A549 (cell line): ENCODE measurements at regions not wholly inside any gene's neighbourhood (a gene's known extent, or its start where the extent isn't known, plus 50 kb on each side); places are given as distances from the start of the nearest gene placed in this dataset.
A peak's percentile ranks its signal among the peaks of the same experiment; 100 is the strongest.

Source experiments
- ATAC-seq, 2 experiments: fragments of 200-7000 bp in 1 of 2; fragments of >200 bp in 1 of 2; cut with Nextera tagmentation in 1 of 2; cut with Tn5 transposase in 1 of 2; 3 replicates each; pipeline versions ENCODE4 v1.8.0 to v1.9.1; 2018 to 2020; ENCODE audit warnings: mild to moderate bottlenecking in 1 of 2, moderate library complexity in 1 of 2
- CTCF ChIA-PET: fragments of 300-600 bp; sonication (Branson Sonifier 250); formaldehyde crosslinking; extraction: SDS; loops from one replicate; lab custom pipeline; 2021; ENCODE audit warnings: antibody characterized with exemption, inconsistent platforms; lab: Yijun Ruan, JAX
- POLR2A ChIA-PET: fragments of 350-600 bp; formaldehyde crosslinking; extraction: SDS; loops from one replicate; lab custom pipeline; 2021; ENCODE audit warnings: antibody characterized with exemption, inconsistent platforms; lab: Yijun Ruan, JAX
- DNase-seq, 2 experiments: peaks; one replicate each; pipeline versions ENCODE4 v3.0.0 to v3.0.0-alpha.2; 2011 to 2016; ENCODE audit warnings: low read depth in 1 of 2, low spot score in 1 of 2
- FAIRE-seq: peaks from 2 replicates; lab custom pipeline; 2011; peaks lifted over from hg19 to GRCh38; lab: Jason Lieb, UNC
- H3K27ac ChIP-seq, 2 experiments: fragments of >200 bp; sonication (Bioruptor Twin); formaldehyde crosslinking; 3 replicates each; pipeline ENCODE4 v1.5.1; 2016 to 2017
- H3K4me1 ChIP-seq: fragments of >200 bp; sonication (Bioruptor Twin); formaldehyde crosslinking; 3 replicates; pipeline ENCODE4 v1.6.1; 2016
- H3K4me2 ChIP-seq: fragments of >200 bp; sonication (Bioruptor Twin); formaldehyde crosslinking; 3 replicates; pipeline ENCODE4 v1.6.1; 2016
- H3K4me3 ChIP-seq: fragments of >200 bp; sonication (Bioruptor Twin); formaldehyde crosslinking; 3 replicates; pipeline ENCODE4 v1.5.1; 2016
- H3K9me3 ChIP-seq: fragments of >200 bp; sonication (Bioruptor Twin); formaldehyde crosslinking; 3 replicates; pipeline ENCODE4 v1.6.1; 2016
- CBX2 ChIP-seq: fragments of 200-600 bp; sonication (generic); IDR thresholded peaks from 2 replicates; pipeline ENCODE4 v1.6.1; 2016; ENCODE audit warnings: low read depth, mild to moderate bottlenecking, borderline replicate concordance
- CBX8 ChIP-seq: fragments of 200-600 bp; sonication (generic); IDR thresholded peaks from 2 replicates; pipeline ENCODE4 v1.6.1; 2016
- CEBPB ChIP-seq, 2 experiments: fragments of >200 bp in 1 of 2; sonication (Bioruptor Twin) in 1 of 2; formaldehyde crosslinking in 1 of 2; IDR thresholded peaks; 2 replicates each; pipeline ENCODE4 v1.6.1; 2012 to 2016
- CTCF ChIP-seq: fragments of >200 bp; sonication (Bioruptor Twin); formaldehyde crosslinking; IDR thresholded peaks from 3 replicates; pipeline ENCODE4 v1.5.1; 2016
- ELK1 ChIP-seq: fragments of 150-350 bp; IDR thresholded peaks from 2 replicates; pipeline ENCODE4 v1.6.1; 2014; ENCODE audit warnings: low read depth, mild to moderate bottlenecking, low read length
- EP300 ChIP-seq, 2 experiments: fragments of >200 bp; sonication (Bioruptor Twin); formaldehyde crosslinking; IDR thresholded peaks; 2 replicates in 1 of 2; 3 replicates in 1 of 2; pipeline ENCODE4 v1.6.1; 2016 to 2017
- HDAC2 ChIP-seq: fragments of 200-600 bp; sonication (generic); IDR thresholded peaks from 2 replicates; pipeline ENCODE4 v1.6.1; 2016
- HES2 ChIP-seq: fragments of >200 bp; sonication (Bioruptor Twin); formaldehyde crosslinking; IDR thresholded peaks from 2 replicates; pipeline ENCODE4 v1.6.1; 2016
- HOXB5 ChIP-seq: fragments of 250-450 bp; sonication (Bioruptor Pico); IDR thresholded peaks from 2 replicates; pipeline ENCODE4 v1.5.0; 2020; ENCODE audit warnings: mild to moderate bottlenecking, moderate library complexity
- JUNB ChIP-seq: fragments of >200 bp; sonication (Bioruptor Twin); formaldehyde crosslinking; IDR thresholded peaks from 2 replicates; pipeline ENCODE4 v1.6.1; 2016
- KDM5A ChIP-seq: fragments of 200-600 bp; sonication (generic); IDR thresholded peaks from 2 replicates; pipeline ENCODE4 v1.6.1; 2016; ENCODE audit warnings: antibody characterized with exemption, mild to moderate bottlenecking
- MAFK ChIP-seq: fragments of 450-650 bp; IDR thresholded peaks from 2 replicates; pipeline ENCODE4 v1.6.1; 2014; ENCODE audit not compliant: partially characterized antibody
- MAX ChIP-seq: IDR thresholded peaks from 2 replicates; pipeline ENCODE4 v1.6.1; 2012
- MAZ ChIP-seq: fragments of 150-350 bp; IDR thresholded peaks from 2 replicates; pipeline ENCODE4 v1.6.1; 2014; ENCODE audit warnings: antibody characterized with exemption, low read depth, low read length, borderline replicate concordance
- MYC ChIP-seq: IDR thresholded peaks from 2 replicates; pipeline ENCODE4 v1.6.1; 2012; ENCODE audit warnings: mild to moderate bottlenecking, inconsistent platforms, low read length, improper control_type of control experiment, borderline replicate concordance
- PBX3 ChIP-seq: IDR thresholded peaks from 2 replicates; pipeline ENCODE4 v1.6.1; 2012
- RAD21 ChIP-seq, 2 experiments: fragments of >200 bp in 1 of 2; sonication (Bioruptor Twin) in 1 of 2; formaldehyde crosslinking in 1 of 2; IDR thresholded peaks in 1 of 2; conservative IDR thresholded peaks in 1 of 2; 2 replicates in 1 of 2; 3 replicates in 1 of 2; pipeline ENCODE4 v1.6.1; 2012 to 2018; ENCODE audit warnings: inconsistent platforms in 1 of 2
- RCOR1 ChIP-seq: fragments of 150-350 bp; IDR thresholded peaks from 2 replicates; pipeline ENCODE4 v1.6.1; 2014; ENCODE audit warnings: antibody characterized with exemption, low read length, low read depth
- REST ChIP-seq: fragments of 200-600 bp; sonication (generic); IDR thresholded peaks from 2 replicates; pipeline ENCODE4 v1.6.1; 2016; ENCODE audit warnings: antibody characterized with exemption, mild to moderate bottlenecking, moderate library complexity
- RNF2 ChIP-seq: fragments of 200-600 bp; sonication (generic); IDR thresholded peaks from 2 replicates; pipeline ENCODE4 v1.6.1; 2016; ENCODE audit warnings: low read depth, mild to moderate bottlenecking, antibody characterized with exemption, moderate library complexity, borderline replicate concordance
- SMC3 ChIP-seq: fragments of >200 bp; sonication (Bioruptor Twin); formaldehyde crosslinking; IDR thresholded peaks from 3 replicates; pipeline ENCODE4 v1.6.1; 2018; ENCODE audit warnings: inconsistent platforms
- TFCP2L1 ChIP-seq: fragments of 250-450 bp; sonication (Bioruptor Pico); IDR thresholded peaks from 2 replicates; pipeline ENCODE4 v1.5.0; 2021; ENCODE audit warnings: mild to moderate bottlenecking
- TP53 ChIP-seq: fragments of 250-450 bp; sonication (Bioruptor Pico); IDR thresholded peaks from 2 replicates; pipeline ENCODE4 v1.5.0; 2021; ENCODE audit warnings: mild to moderate bottlenecking, moderate library complexity
- ZC3H11A ChIP-seq: fragments of 450-650 bp; IDR thresholded peaks from 2 replicates; pipeline ENCODE4 v1.6.1; 2014; ENCODE audit warnings: antibody characterized with exemption, mild to moderate bottlenecking
- WGBS: methylation state at CpG from one replicate; pipeline ENCODE4 v1.1.6; 2017; ENCODE audit errors: missing lambda C conversion rate; 5-methylcytosine and 5-hydroxymethylcytosine counted together

- POLR2A ChIA-PET: no interaction called here
- ATAC-seq: no peak
- Histone ChIP-seq H3K4me2 (no peak overlapping the region), H3K9me3 (no peaks in the 10 kb centered on the region), H3K27ac (no peak overlapping the region), H3K4me1 (no peaks in the 10 kb centered on the region), H3K4me3 (no peak overlapping the region)
- no peak for FAIRE-seq
- no peak for DNase-seq
- no peak for TF ChIP-seq KDM5A
- TF ChIP-seq ELK1: no peak
- TF ChIP-seq TFCP2L1 (CRISPR knock-in tag): no peak
- TF ChIP-seq RCOR1: no peak
- TF ChIP-seq CBX2: no peak
- no peak for TF ChIP-seq RAD21 (conservative IDR thresholded peaks at IDR 0.05 in 1 of 2, IDR thresholded peaks at IDR 0.05 in 1 of 2)
- TF ChIP-seq MAZ: no peak
- no peak for TF ChIP-seq HOXB5
- no peak for TF ChIP-seq TP53
- no peak for TF ChIP-seq HES2
- TF ChIP-seq MYC: no peak
- WGBS: 19% methylated on average over 3 of the region's 3 CpGs
- CTCF ChIA-PET: interaction anchor here (0.8 to 1.8 kb wide), 4 partner anchors 8 to 786 kb away, joined by 3 to 7 read pairs (median 3); no protein-coding TSS in a partner anchor
Measured at GRCh38 chr20:21622097-21622857, 83.2 kb upstream of the PAX1 start.

GRCh38 chr20:21618759-21619416 lies 86.6 kb upstream of the PAX1 start:
- Histone ChIP-seq H3K4me2 (no peak overlapping the region), H3K4me3 (no peak overlapping the region), H3K9me3 (no peaks in the 10 kb centered on the region), H3K27ac (no peak overlapping the region)
- ATAC-seq (no peak), FAIRE-seq (peak; percentile 36)
- CTCF ChIA-PET: interaction anchor here (0.5 to 1.4 kb wide), 5 partner anchors 11 to 1615 kb away, joined by 3 to 4 read pairs (median 3); no protein-coding TSS in a partner anchor
- POLR2A ChIA-PET: no interaction called here
- TF ChIP-seq EP300 (IDR thresholded peaks at IDR 0.05) (no peak), JUNB (no peak), MAFK (peak; percentile 55), RNF2 (no peak)
- TF ChIP-seq, all 56 proteins: peak for 1
- WGBS: 11% methylated on average over 7 of the region's 7 CpGs
- DNase-seq: no peak
- H3K4me1 ChIP-seq: no peaks in the 10 kb centered on the region

- Histone ChIP-seq H3K4me2 (no peak overlapping the region), H3K27ac (no peak overlapping the region), H3K4me3 (no peak overlapping the region), H3K4me1 (no peaks in the 10 kb centered on the region), H3K9me3 (no peaks in the 10 kb centered on the region)
- CTCF ChIA-PET: interaction anchor here (0.6 to 3.9 kb wide), 62 partner anchors 9 to 1514 kb away, joined by 3 to 80 read pairs (median 4); partner anchors contain the start of gene NKX2-2
- 17% methylated on average over 10 of the region's 10 CpGs for WGBS
- FAIRE-seq (peak; percentile 94), ATAC-seq (peak; percentile 88 to 98), DNase-seq (peak; percentile 71 to 73)
- POLR2A ChIA-PET: no interaction called here
- peak; percentile 77 to 87 for TF ChIP-seq RAD21 (conservative IDR thresholded peaks at IDR 0.05 in 1 of 2, IDR thresholded peaks at IDR 0.05 in 1 of 2)
- no peak for TF ChIP-seq ZC3H11A
- TF ChIP-seq CBX8: no peak
- TF ChIP-seq MAX: no peak
- no peak for TF ChIP-seq HDAC2
- TF ChIP-seq CEBPB (IDR thresholded peaks at IDR 0.05): no peak
- no peak for TF ChIP-seq PBX3
- peak; percentile 67; the same call in 2 of the 3 replicates for TF ChIP-seq SMC3
- TF ChIP-seq CTCF: peak; percentile 84
- TF ChIP-seq REST: no peak
Measured at GRCh38 chr20:21615617-21616080, 89.8 kb upstream of the PAX1 start.
